DMS 273 treated with DMSO at 0.1 percent for 48 hours (cell line): ENCODE measurements at regions not wholly inside any gene's neighbourhood (a gene's known extent, or its start where the extent isn't known, plus 50 kb on each side); places are given as distances from the start of the nearest gene placed in this dataset.
A peak's percentile ranks its signal among the peaks of the same experiment; 100 is the strongest.

Source experiments
- DNase-seq: peaks from one replicate; lab custom pipeline; 2025; lab: John Stamatoyannopoulos, UW

GRCh38 chr1:58862728-58863385, 79.0 kb upstream of the JUN start:
- no peak for DNase-seq

DNA sequence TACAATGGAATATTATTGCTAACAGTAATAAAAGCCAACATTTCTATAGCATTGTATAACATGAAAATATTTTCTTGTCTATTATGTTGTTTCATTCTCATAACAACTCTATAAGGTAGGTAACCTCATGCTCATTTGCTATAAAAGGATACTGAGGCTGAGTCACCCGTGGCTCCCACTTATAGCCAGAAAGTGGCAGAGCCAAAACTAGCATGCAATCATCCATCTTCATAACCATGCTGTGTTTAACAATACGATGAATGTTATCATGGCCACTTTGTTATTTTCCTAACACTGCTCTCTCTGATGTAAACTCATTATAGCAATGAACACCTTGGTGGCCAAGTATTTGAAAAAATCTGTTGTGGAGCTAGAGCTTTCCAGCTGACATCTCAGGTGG, 80.8 kb upstream of the JUN start:
- DNase-seq = no peak

GRCh38 chr1:58866578-58866977, 82.7 kb upstream of the JUN start:
- no peak for DNase-seq

- DNase-seq = no peak
Observed at GRCh38 chr1:58869638-58870297, 85.9 kb upstream of the JUN start.

GRCh38 chr1:58870298-58870676, 86.4 kb upstream of the JUN start:
- DNase-seq = no peak

DNA sequence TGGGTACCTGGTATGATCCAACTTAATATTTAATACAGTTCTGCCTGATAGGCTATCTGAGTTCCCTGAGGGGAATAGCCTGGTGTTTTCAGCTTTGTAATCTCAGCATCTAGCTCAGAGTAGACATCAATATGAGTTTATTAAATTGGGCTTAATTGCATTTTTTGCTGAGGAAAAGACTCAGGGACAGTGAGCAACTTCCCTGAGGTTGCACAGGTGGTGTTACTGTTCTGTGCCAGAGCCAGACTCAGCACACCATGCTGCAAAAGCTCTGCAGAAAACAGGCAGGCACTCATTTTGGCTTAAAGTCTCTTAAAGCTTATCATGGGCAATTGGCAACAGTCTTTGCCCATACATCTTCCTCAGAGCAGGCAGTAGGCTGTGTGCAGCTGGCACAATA, 90.5 kb upstream of the JUN start:
- DNase-seq = no peak

DNA sequence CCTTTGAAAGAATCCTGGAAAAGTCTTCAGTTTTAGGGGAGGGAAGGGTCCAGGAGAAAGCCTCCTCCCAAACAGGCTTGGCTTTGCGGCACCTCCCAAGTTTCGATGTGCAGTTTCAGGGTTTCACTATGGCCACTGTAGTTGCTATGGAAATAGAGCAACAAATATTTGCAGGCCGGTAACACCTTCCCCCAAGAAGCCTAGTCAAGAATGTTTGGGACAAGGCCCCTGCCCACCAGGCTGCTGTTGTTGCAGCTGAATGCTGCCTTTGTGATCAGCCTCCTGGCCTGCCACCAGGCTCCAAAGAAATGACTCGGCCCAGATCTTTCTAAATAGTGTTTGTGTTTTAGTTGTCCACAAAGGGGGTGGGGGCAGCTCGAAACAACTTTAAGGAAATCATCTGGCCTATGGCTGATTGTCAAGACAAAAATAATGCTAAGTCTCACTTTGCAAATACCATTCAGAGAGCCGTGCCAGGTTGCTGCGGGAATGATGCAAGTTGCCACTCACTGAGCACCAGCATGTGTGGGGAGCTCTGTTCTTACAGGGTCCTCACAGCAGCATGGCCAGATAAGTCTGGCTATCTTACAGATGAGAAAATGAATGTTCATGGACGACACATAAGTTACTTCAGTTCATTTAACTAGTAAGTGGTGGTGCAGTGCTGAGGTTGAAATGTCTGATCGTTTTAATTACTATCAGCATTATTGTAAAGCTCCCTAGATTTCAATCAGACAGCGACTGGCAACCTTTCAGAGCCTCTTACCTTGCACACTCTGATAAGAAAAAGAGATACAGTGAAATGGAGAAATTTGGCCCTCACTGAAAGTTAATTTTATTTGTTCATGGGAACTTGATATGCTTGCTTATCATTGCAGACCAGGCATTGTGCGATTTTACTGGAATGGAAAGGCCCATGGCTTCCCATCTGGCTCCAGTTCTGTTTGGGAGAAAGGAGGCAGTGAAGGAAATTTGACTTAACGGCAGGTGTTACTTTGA, 91.2 kb upstream of the JUN start:
- DNase-seq = no peak

DNA sequence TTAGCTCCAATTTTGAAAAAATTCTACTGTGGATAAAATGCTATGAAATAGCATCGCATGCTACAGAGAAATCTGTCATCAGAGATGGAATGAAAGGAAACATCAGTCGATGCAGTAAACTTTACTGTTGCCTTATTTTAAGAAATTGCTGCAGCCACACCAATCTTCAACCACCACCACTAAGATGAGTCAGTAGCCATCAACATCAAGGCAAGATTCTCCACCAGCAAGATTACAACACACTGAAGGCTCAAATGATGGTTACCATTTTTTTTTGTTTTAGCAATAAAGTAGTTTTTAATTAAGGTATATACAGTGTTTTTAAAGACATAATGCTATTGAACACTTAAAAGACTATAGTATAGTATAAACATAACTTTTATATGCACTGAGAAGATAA, 95.6 kb upstream of the JUN start:
- no peak for DNase-seq

- no peak for DNase-seq
Observed at GRCh38 chr1:58880592-58880991, 96.7 kb upstream of the JUN start.

GRCh38 chr1:58881471-58881994, 97.7 kb upstream of the JUN start:
- DNase-seq = no peak

DNA sequence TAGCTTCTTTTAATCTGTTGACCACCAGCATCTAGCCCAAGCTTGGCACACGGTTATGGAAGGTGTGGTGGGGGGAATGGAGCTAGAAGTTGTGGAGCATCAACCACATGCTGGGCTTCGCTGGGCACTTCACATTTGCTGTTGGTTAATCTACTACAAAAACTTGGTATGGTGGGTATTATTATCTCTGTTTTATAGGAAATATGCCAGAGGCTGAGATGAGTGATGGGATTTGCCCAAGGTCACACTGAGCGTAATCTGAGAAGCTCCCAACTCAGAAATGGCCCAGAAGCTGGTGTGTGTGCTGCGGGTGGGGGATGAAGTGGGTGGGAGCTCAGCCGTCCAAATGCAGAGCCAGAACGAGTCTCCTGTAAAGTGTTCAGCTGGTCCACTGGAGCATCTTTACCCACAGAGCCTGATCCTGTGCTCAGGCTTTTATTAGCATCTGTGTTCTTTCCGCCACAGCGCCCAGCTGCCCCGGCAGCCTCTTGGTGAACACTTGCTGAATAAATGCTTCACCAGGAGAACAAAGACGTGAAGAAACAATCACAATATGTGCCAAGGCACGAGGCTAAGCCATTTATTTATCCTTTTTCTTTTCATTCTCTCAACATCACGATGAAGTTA, 98.6 kb upstream of the JUN start:
- DNase-seq = no peak

DNA sequence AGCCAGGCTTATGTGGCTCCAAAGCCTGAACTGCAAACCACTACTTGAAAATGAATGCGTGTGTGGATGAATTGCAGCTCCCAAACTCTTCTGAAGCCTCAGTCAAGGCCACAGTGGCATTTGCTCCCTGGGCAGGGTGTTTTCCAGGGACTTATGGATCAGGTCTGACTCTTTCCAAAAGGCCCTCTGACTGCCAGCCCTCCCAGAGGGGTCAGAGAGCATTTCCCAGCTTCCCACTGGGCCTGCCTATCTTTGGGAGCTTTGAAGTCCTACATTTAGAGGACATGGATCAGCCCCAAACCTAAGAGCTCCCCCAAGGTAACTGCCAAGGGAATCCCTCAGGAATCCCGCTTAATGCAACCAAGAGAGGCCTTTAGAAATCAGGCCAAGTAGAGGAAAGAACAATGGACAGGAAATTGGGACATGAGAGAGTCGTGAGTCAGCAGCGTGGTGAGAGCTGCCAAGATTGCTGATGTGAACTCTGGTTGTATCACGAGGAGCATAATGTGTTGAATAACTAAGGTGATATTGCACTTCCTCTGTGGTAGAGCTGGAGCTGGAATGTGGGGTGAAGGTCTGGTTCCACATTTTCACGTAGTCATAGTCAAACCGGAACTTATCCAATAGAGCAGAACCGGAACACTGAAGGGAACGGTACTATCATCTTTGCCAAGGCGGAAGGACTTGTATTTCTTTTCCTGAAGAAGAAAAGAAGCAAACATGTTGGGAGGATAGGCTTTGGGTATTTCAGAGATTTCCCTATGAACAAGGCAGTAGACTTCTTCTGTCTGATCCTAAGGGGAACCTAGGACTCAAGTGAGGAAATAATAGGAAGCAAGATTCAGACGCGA, 99.4 kb upstream of the JUN start:
- DNase-seq = no peak

DNA sequence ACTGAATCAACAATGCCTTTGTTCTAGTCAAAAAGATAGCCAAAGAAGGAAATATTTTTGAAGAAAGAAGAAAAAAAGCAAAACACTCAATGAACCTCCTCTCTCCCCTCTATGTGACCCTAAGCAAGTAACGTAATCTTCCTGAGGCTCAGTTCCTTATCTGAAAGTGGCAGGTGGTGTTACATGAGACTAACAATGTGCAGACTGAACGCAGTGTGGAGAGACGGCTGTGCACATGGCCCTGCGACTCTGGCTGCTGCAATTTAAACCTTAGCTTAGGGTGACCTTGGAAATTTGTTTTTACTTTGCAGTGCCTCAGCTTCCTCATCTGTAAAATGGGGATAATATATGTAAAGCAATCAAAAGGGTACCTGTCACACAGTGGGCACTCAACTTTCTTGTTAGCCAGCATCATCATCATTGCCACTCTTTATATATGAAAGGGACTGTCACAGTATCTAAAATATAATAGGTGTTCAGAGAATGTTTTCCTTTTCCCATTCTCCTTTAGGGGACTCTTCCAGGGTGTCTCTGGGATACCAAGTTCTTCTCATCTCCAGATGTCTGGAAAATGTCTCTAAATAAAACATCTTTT, 100.1 kb upstream of the JUN start:
- peak; percentile 62 for DNase-seq

GRCh38 chr1:58884706-58885661, 101.1 kb upstream of the JUN start:
- no peak for DNase-seq

GRCh38 chr1:58885998-58886397, 102.2 kb upstream of the JUN start:
- no peak for DNase-seq

DNA sequence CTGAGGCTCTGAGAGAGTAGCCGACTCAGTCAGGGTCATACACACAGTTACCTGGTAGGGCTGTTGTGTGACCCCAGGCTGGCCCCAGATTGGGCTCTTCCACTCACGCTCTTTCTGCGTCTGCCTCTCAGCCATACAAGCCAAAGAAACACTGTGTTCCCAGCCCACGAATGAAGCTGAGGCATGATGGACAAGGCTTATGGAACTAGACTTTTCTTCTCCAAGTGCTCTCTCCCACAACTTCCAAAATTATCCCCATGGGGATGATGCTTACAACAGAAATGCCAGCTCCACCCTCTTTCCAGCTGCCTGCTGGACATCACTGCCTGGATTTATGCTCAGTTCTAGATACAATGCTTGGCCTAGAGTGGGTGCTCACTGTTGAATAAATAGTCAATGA, 102.8 kb upstream of the JUN start:
- DNase-seq = no peak

DNA sequence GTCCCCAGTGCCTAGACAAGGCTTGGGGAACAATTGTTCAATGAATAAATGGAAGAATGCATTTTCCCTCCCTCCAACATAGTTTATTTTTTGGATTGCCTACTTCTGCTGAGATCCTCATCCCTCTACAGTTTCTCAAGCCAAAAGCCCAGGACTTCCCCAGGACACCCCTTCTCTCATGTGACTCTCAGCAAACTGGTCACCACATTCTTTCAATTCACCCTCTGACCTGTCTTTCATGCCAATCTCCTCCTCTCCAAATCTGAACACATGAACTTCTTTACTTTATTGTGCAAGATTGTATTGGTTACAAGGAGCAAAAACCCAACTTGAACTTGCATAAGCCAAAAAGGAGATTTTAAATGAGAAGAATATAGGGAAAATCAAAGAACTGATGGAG, 103.2 kb upstream of the JUN start:
- no peak for DNase-seq

- no peak for DNase-seq
Observed at GRCh38 chr1:58888833-58889232, 105.0 kb upstream of the JUN start.

DNA sequence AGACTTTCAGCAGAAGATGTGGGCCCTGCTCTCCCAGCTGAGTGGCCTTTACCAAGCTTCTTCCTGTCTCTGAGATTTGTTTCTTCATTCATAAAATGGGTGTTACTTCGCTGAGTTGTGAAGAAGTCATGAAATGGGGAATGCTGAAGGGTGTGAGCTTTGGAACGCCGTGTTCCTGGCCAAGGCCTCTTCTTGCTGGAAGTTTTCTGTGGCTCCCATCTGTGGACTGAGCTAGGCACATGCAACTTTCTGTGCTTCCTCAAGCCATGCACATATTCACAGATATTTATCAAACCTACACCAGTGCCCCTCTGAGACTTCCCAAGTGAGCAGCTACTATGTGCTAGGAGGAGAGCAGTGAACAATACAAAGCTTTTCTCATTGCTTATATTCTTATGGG, 106.3 kb upstream of the JUN start:
- DNase-seq = no peak

GRCh38 chr1:58890609-58891008, 106.8 kb upstream of the JUN start:
- no peak for DNase-seq
